NCI-H774 (cell line): ENCODE measurements at regions not wholly inside any gene's neighbourhood (a gene's known extent, or its start where the extent isn't known, plus 50 kb on each side); places are given as distances from the start of the nearest gene placed in this dataset.

Source experiments
- DNase-seq: peaks from one replicate; lab custom pipeline; 2025; lab: John Stamatoyannopoulos, UW

GRCh38 chr6:128827675-128828464, 55.1 kb upstream of the LAMA2 start:
- no peak for DNase-seq

- DNase-seq = no peak
Observed at GRCh38 chr6:128826606-128827005, 56.3 kb upstream of the LAMA2 start.

- no peak for DNase-seq
Observed at GRCh38 chr6:128822271-128822670, 60.7 kb upstream of the LAMA2 start.

GRCh38 chr6:128821116-128821515, 61.8 kb upstream of the LAMA2 start:
- DNase-seq = no peak

GRCh38 chr6:128808856-128809255, 74.1 kb upstream of the LAMA2 start:
- no peak for DNase-seq

GRCh38 chr6:128807577-128807976, 75.4 kb upstream of the LAMA2 start:
- no peak for DNase-seq

GRCh38 chr6:128806261-128806660, 76.7 kb upstream of the LAMA2 start:
- DNase-seq = no peak

DNA sequence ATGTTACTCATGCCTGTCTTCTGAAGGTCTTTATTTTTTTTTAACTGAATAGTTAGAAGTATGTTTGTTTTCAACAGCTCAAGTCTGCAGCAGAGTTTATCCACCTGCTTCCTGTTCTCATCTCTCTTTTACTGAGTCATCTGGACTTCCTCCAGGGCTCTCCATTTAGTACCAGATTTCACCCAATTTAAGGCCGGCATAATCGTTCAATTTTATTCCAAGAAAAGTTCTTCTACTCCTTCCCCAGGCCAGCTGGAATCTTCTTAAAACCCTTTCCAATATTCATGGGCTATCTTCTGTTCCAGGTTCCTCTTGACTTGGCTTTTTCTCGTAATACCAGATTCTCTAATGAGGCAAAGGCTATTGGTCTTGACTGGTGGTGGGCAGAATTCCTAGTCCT, 79.0 kb upstream of the LAMA2 start:
- no peak for DNase-seq

- no peak for DNase-seq
Observed at GRCh38 chr6:128801621-128802020, 81.3 kb upstream of the LAMA2 start.

DNA sequence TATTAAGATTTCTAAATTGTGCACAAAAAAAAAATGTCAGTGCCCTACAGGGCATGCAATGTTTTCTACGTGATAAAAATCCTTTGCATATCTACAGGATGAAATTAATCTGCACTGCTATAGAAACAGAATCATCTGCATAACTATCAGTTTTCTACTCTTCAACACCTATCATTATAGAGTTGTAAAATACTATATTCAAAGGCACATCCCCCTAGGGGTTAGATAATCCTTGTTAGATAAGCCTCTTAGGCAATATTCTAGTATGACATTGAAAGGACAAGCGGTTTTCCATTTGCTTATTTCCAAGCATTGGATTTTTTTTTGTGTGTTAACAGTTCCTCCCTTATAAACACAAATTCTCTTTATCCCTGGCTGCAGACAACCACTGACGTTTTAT, 98.7 kb upstream of the LAMA2 start:
- DNase-seq = no peak

GRCh38 chr6:128768187-128768586, 114.8 kb upstream of the LAMA2 start:
- no peak for DNase-seq

DNA sequence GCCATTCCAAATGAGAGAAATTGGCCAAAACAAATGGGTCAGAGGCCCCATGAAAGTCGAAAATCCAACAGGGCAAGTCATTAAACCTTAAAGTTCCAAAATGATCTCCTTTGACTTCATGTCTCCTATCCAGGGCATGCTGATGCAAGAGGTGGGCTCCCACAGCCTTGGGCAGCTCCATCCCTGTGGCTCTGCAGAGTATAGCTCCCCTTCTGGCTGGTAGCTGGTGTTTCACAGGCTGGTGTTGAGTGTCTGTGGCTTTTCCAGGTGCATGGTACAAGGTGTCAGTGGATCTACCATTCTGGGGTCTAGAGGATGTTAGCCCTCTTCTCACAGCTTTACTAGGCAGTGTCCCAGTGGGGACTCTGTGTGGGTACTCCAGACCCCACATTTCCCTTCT, 115.2 kb upstream of the LAMA2 start:
- no peak for DNase-seq

- DNase-seq = no peak
Observed at GRCh38 chr6:128767150-128767549, 115.8 kb upstream of the LAMA2 start.

- no peak for DNase-seq
Observed at GRCh38 chr6:128763599-128764300, 119.2 kb upstream of the LAMA2 start.

DNA sequence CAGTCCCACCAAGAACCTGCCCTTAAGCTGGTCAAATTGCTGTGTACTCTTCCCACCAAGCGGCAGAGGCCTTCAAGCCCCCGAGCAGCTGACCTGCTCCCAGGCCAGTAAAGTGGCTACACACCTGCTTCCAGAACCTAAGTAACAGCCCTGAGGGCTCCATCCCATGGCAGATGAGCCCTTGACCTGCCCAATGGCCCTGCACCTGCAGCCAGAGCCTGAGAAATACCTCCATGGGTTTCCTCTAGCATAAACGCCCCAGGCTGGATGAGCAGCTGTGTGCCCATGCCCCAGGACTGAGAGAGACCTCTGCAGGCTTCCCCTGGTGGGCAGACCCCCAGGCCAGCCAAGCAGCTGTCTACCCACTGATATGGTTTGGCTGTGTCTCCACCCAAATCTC, 123.0 kb upstream of the LAMA2 start:
- DNase-seq = no peak

GRCh38 chr6:128759447-128759846, 123.5 kb upstream of the LAMA2 start:
- no peak for DNase-seq

DNA sequence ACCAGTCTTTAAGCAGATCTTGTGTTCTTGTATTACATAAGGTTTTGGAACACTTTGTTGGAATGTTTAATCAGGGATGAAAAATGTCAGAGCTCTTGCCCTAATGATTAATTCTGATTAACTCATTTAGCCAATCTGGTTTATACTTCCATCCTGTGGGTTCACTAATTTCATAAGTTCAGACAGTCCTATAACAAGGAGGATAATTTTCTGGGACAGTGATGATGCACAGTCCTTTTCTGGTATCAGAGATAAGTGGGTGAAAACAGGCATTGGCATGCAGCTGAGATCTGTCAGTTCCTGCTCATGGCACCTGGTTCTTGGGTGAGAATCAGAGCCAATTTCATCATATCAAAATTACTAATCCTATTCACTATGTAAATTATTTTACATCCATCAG, 125.0 kb upstream of the LAMA2 start:
- no peak for DNase-seq

- DNase-seq = no peak
Observed at GRCh38 chr6:128754658-128755256, 128.2 kb upstream of the LAMA2 start.

DNA sequence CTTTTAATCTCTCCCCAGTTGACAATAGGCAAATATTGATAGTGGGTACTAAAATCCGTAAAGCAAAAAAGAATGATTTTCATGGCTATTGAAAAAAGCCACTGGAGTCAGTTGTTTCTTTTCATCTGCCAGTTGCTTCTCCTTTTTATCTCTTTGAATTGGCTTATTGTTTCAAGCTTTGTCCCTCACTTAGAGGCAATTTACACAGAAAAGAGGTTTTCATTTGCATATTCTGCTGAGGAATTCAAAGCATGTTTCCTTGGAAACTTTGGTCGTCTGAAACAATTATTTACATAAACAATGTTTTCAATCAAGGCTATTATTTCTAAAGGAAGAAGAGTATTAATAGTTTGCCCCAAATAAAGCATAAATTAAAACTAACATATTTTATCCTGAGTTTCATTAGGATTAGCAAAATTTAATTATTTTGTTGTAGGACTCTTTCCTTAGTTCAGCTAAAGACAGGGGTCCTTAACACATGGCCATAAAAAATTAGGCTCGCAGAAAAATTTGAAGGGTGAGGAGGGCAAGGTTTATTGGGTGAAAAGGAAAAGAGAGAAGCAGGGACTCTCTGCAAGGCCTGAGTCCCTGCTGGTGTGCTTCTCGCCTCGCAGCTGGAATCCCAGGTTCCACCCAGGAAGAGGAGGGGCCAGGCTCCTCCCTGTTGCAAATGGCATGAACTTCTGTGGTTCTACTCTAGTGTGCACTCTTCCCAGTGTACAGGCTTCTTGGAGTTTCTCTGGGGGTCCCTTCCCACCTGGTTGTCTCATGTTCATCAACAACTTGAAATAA, 138.8 kb upstream of the LAMA2 start:
- no peak for DNase-seq

- no peak for DNase-seq
Observed at GRCh38 chr6:128742900-128743299, 140.0 kb upstream of the LAMA2 start.

- no peak for DNase-seq
Observed at GRCh38 chr6:128740951-128741350, 142.0 kb upstream of the LAMA2 start.

DNA sequence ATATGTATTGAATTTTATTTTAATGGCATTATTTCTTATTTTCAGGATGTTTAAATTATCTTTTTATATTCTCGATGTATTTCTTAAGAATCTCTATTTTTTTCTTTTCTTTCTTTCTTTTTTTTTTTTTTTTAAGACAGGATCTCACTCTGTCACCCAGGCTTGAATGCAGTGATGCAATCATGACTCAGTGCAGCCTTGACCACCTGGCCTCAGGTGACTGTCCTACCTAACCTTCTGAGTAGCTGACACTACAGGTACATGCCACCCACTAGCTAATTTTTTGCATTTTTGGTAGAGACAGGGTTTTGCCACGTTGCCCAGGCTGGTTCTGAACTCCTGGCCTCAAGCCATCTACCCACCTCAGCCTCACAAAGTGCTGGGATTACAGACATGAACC, 143.8 kb upstream of the LAMA2 start:
- no peak for DNase-seq
